Dedifferentiated amniotic fluid mesenchymal stem cell (primary cell): ENCODE measurements at regions not wholly inside any gene's neighbourhood (a gene's known extent, or its start where the extent isn't known, plus 50 kb on each side); places are given as distances from the start of the nearest gene placed in this dataset.
"Not testable (repeated sequence)": the region's sequence is repeated elsewhere in the genome, so short reads cannot be mapped to it uniquely, and the experiment has no call there.

ENCODE experiments used
- DNase-seq: peaks from one replicate; pipeline ENCODE4 v3.0.0-alpha.2; 2016; ENCODE audit errors: extremely low spot score

- peak; percentile 58 for DNase-seq
Observed at GRCh38 chr3:128549283-128550112, 56.5 kb upstream of the GATA2 start.

- DNase-seq, result no peak
Observed at GRCh38 chr3:128548426-128549282, 55.7 kb upstream of the GATA2 start.

GRCh38 chr3:128548021-128548420 is 55.0 kb upstream of the GATA2 start:
- no peak for DNase-seq

GRCh38 chr3:128547368-128547987 is 54.5 kb upstream of the GATA2 start:
- no peak for DNase-seq

GRCh38 chr3:128546646-128547045 is 53.6 kb upstream of the GATA2 start:
- DNase-seq, result no peak

- no peak for DNase-seq
Observed at GRCh38 chr3:128545120-128545752, 52.2 kb upstream of the GATA2 start.

DNA sequence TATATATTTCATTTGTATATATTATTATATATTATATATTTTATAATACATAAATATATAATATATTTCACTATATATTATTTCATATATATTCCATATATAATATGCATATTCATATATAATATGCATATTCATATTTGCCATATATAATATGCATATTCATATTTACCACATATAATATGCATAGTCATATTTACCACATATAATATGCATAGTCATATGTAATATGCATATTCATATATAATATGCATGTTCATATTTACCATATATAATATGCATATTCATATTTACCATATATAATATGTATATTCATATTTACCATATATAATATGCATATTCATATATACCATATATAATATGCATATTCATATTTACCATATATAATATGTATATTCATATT is 51.2 kb upstream of the GATA2 start:
- no peak for DNase-seq

- DNase-seq, result not testable (repeated sequence)
Observed at GRCh38 chr3:128543570-128544174, 50.7 kb upstream of the GATA2 start.
